ENCODE measurements at regions not wholly inside any gene's neighbourhood (a gene's known extent, or its start where the extent isn't known, plus 50 kb on each side); places are given as distances from the start of the nearest gene placed in this dataset.

GRCh38 chr2:30310371-30310770, 79.0 kb downstream of the LBH start:
- TF ChIP-seq CTCF (IDR thresholded peaks at IDR 0.05) (no peak), POLR2A (IDR thresholded peaks at IDR 0.05) (no peak)
